ENCODE measurements at regions not wholly inside any gene's neighbourhood (a gene's known extent, or its start where the extent isn't known, plus 50 kb on each side); places are given as distances from the start of the nearest gene placed in this dataset.

DNA sequence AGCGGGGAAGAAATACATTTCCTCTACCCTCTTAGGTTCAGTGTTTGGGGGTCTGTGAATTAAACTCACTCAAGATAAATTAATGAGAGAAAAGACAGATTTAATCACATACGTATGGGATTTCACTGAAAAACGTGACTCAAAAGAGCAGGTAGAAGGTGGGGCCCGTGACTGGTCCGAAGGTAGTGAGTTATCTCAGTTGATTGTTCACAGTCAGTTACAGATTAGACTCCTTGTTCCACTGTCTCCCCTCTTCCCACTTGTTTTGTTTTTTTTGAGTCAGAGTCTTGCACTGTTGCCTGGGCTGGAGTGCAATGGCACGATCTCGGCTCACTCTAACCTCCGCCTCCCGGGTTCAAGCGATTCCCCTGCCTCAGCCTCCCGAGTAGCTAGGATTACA, 301.2 kb downstream of the SEC14L1 start:
- TF ChIP-seq ZNF654 (tag by site-specific recombination; IDR thresholded peaks at IDR 0.05; ENCODE audit: low read depth) (no peak), TRIM28 (IDR thresholded peaks at IDR 0.05; ENCODE audit: borderline replicate concordance, low read length) (no peak), ZNF146 (tag by site-specific recombination; IDR thresholded peaks at IDR 0.05) (no peak), ZNF239 (tag by site-specific recombination; IDR thresholded peaks at IDR 0.05) (no peak), ZNF777 (tag by site-specific recombination; IDR thresholded peaks at IDR 0.05; ENCODE audit: borderline replicate concordance) (no peak), ZNF560 (tag by site-specific recombination; IDR thresholded peaks at IDR 0.05; ENCODE audit: borderline replicate concordance) (no peak), ZNF311 (tag by site-specific recombination; IDR thresholded peaks at IDR 0.05; ENCODE audit: borderline replicate concordance) (no peak), ZNF501 (tag by site-specific recombination; IDR thresholded peaks at IDR 0.05) (no peak)
- TF ChIP-seq, protein P1, sequence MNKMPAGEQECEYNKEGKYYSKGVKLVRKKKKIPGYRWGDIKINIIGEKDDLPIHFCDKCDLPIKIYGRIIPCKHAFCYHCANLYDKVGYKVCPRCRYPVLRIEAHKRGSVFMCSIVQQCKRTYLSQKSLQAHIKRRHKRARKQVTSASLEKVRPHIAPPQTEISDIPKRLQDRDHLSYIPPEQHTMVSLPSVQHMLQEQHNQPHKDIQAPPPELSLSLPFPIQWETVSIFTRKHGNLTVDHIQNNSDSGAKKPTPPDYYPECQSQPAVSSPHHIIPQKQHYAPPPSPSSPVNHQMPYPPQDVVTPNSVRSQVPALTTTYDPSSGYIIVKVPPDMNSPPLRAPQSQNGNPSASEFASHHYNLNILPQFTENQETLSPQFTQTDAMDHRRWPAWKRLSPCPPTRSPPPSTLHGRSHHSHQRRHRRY (tag by site-specific recombination; IDR thresholded peaks at IDR 0.05), result no peak
- TF ChIP-seq, protein P2, sequence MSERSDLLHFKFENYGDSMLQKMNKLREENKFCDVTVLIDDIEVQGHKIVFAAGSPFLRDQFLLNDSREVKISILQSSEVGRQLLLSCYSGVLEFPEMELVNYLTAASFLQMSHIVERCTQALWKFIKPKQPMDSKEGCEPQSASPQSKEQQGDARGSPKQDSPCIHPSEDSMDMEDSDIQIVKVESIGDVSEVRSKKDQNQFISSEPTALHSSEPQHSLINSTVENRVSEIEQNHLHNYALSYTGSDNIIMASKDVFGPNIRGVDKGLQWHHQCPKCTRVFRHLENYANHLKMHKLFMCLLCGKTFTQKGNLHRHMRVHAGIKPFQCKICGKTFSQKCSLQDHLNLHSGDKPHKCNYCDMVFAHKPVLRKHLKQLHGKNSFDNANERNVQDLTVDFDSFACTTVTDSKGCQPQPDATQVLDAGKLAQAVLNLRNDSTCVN (tag by site-specific recombination; optimal IDR thresholded peaks at IDR 0.05), result no peak
- ChIA-PET POLR2A (no interaction called here), CTCF (interaction anchor here (2.0 kb wide), 1 partner anchor 13 kb away, joined by 13 read pairs; no protein-coding TSS in a partner anchor)
- Histone ChIP-seq H3K9me3 (ENCODE audit: control insufficient read depth, insufficient read depth, low read depth, low read length) (no peaks in the 10 kb centered on the region), H3K4me3 (ENCODE audit: low read depth, low read length) (no peak overlapping the region), H3K4me1 (ENCODE audit: control insufficient read depth, insufficient read depth, low read length) (peaks cover 6% of the 10 kb centered on the region), H3K27ac (ENCODE audit: extremely low read depth, low read depth, low read length) (no peak overlapping the region), H3K36me3 (ENCODE audit: control insufficient read depth in 2 of 2, insufficient read depth in 1 of 2, low read length in 2 of 2) (no peaks in the 10 kb centered on the region)

DNA sequence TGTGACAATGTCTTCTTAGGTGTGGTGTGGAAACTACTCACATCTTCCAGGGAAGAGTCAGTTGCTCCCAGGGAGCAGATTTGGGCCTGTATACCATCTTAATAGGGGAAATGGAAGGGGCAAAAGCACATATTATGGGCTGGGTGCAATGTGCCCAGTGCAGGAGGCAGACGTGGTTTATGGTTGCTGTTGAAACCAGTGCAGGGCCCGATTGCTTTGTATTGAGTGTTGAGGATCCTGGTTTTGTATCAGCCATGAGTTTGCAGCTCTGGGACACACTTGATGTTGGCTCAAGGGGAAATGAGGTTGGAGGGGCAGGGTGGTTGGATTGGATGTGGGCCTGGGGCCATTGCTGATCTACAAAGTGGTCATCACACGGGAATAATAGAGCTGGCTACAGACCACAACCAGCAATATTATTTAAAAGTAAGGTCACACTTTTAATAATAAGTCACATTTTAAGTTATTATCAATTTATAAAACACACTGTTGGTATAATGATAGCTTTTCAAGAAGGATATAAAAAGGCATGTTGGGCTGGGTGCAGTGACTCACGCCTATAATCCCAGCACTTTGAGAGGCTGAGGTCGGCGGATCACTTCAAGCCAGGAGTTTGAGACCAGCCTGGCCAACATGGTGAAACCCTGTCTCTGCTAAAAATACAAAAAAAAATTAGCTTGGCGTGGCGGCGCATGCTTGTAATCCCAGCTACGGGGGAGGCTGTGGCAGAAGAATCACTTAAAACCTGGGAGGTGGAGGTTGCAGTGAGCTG, 302.4 kb downstream of the SEC14L1 start:
- H3K36me3 ChIP-seq (ENCODE audit: control insufficient read depth in 2 of 2, insufficient read depth in 1 of 2, low read length in 2 of 2), result no peaks in the 10 kb centered on the region
- ChIA-PET POLR2A (interaction anchor here (1.1 kb wide), 1 partner anchor 9 kb away, joined by 4 read pairs; no protein-coding TSS in a partner anchor), CTCF (interaction anchor here (0.6 to 1.4 kb wide), 2 partner anchors 13 to 120 kb away, joined by 4 to 5 read pairs; no protein-coding TSS in a partner anchor)
- no peak overlapping the region for H3K4me3 ChIP-seq (ENCODE audit: low read depth, low read length)
- TF ChIP-seq EGR2 (tag by site-specific recombination; IDR thresholded peaks at IDR 0.05; ENCODE audit: low read depth) (no peak), MEIS1 (CRISPR knock-in tag; IDR thresholded peaks at IDR 0.05; ENCODE audit: borderline replicate concordance) (no peak)
- TF ChIP-seq, protein P3, sequence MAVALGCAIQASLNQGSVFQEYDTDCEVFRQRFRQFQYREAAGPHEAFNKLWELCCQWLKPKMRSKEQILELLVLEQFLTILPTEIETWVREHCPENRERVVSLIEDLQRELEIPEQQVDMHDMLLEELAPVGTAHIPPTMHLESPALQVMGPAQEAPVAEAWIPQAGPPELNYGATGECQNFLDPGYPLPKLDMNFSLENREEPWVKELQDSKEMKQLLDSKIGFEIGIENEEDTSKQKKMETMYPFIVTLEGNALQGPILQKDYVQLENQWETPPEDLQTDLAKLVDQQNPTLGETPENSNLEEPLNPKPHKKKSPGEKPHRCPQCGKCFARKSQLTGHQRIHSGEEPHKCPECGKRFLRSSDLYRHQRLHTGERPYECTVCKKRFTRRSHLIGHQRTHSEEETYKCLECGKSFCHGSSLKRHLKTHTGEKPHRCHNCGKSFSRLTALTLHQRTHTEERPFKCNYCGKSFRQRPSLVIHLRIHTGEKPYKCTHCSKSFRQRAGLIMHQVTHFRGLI (tag by site-specific recombination; IDR thresholded peaks at IDR 0.05), result peak; percentile 27; the same call in 1 of the 2 replicates
- H3K27ac ChIP-seq (ENCODE audit: extremely low read depth, low read depth, low read length), result no peak overlapping the region
- H3K4me1 ChIP-seq (ENCODE audit: control insufficient read depth, insufficient read depth, low read length), result no peaks in the 10 kb centered on the region
- H3K9me3 ChIP-seq (ENCODE audit: control insufficient read depth, insufficient read depth, low read depth, low read length), result no peaks in the 10 kb centered on the region

DNA sequence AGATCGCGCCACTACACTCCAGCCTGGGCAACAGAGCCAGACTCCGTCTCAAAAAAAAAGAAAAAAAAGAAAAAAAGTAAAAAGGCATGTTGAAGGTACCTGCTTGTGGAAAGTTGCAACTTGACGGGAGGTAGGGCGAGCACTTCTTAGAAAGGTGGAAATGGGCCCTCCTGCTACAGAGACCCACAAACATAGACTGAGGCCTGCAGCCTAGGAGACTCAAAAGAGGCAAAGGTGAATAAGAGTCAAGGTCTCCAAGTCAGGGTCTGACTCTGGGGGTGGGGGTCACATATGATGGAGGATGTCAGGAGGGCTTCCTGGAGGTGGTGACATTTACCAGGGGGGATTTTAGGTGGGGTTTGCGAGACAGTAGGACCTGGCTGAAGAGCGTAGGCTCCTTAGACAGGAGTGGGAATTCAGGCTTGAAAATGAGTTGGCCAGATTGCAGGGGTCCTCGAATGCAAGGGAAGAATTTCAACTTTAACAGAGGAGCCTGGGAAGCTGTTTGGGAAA, 303.0 kb downstream of the SEC14L1 start:
- no peaks in the 10 kb centered on the region for H3K4me1 ChIP-seq (ENCODE audit: control insufficient read depth, insufficient read depth, low read length)
- H3K27ac ChIP-seq (ENCODE audit: extremely low read depth, low read depth, low read length), result no peak overlapping the region
- CTCF ChIA-PET, result interaction anchor here (0.6 to 1.8 kb wide), 4 partner anchors 13 to 121 kb away, joined by 3 to 9 read pairs (median 4); no protein-coding TSS in a partner anchor

More for the DNA sequence above, 303.0 kb downstream of the SEC14L1 start:
- H3K9me3 ChIP-seq (ENCODE audit: control insufficient read depth, insufficient read depth, low read depth, low read length), result no peaks in the 10 kb centered on the region
- H3K4me3 ChIP-seq (ENCODE audit: low read depth, low read length), result no peak overlapping the region
- H3K36me3 ChIP-seq (ENCODE audit: control insufficient read depth in 2 of 2, insufficient read depth in 1 of 2, low read length in 2 of 2), result no peaks in the 10 kb centered on the region
- TF ChIP-seq ZNF221 (tag by site-specific recombination; IDR thresholded peaks at IDR 0.05; ENCODE audit: borderline replicate concordance), result no peak
- no peak for TF ChIP-seq ZFP3 (tag by site-specific recombination; IDR thresholded peaks at IDR 0.05; ENCODE audit: low read depth)
- 0 out of 2 replicates have a peak, but pooled peaks have one; percentile 49 for TF ChIP-seq ZNF121 (tag by site-specific recombination; IDR thresholded peaks at IDR 0.05)
- POLR2A ChIA-PET, result interaction anchor here (1.1 kb wide), 1 partner anchor 8 kb away, joined by 4 read pairs; no protein-coding TSS in a partner anchor
